ENCODE measurements at regions not wholly inside any gene's neighbourhood (a gene's known extent, or its start where the extent isn't known, plus 50 kb on each side); places are given as distances from the start of the nearest gene placed in this dataset.

DNA sequence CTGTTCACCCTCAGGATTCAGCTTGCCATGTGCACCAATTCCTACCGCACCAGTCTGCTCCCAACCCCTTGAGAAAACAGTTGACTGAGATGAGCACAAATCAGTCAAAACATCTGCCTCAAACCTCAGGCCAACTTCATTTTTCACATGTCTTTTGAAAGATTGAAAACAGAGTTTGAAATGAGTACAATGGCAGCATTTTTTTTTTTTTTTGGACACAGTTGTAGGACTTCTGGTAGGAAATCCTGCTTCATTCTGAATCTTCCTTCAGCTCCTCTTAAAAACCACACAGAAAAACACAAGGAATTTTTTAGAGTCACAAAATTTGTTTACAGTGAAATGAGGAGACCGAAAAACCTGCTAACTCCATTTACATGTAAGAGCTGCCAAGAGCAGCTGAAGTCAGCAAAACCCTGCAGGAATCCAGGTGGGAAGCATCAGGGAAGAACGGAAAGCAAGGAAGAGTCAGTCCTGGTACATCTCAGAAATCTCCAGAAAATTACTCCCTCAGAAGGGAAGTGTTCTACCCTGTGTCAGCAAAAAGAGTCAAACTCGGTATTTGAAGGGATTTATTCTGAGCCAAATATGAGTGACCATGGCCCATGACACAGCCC lies 100.3 kb upstream of the TMTC1 start:
- 62 to 71% methylated on average over 4 of the region's 4 CpGs for WGBS, 2 donors
- no peak for ATAC-seq
- intact Hi-C loops (cut with DNase I) = no loop called here
- H3K36me3 ChIP-seq = no peaks in the 10 kb centered on the region
- no peak for DNase-seq
- no peak overlapping the region for H3K4me3 ChIP-seq
- no peaks in the 10 kb centered on the region for H3K27me3 ChIP-seq
- H3K9me3 ChIP-seq = no peaks in the 10 kb centered on the region
- TF ChIP-seq CTCF (IDR thresholded peaks at IDR 0.05) = no peak
- H3K27ac ChIP-seq = no peak overlapping the region
- H3K4me1 ChIP-seq = no peaks in the 10 kb centered on the region
- no peak for FAIRE-seq

GRCh38 chr12:29883525-29883924 lies 99.8 kb upstream of the TMTC1 start:
- ATAC-seq (no peak), DNase-seq (no peak), FAIRE-seq (no peak)
- intact Hi-C loops (cut with DNase I) = no loop called here
- Histone ChIP-seq H3K9me3 (no peaks in the 10 kb centered on the region), H3K36me3 (no peaks in the 10 kb centered on the region), H3K4me3 (no peak overlapping the region), H3K4me1 (no peaks in the 10 kb centered on the region), H3K27ac (no peak overlapping the region), H3K27me3 (no peaks in the 10 kb centered on the region)
- no peak for TF ChIP-seq CTCF (IDR thresholded peaks at IDR 0.05)

GRCh38 chr12:29882846-29883245 lies 99.1 kb upstream of the TMTC1 start:
- ATAC-seq = no peak
- FAIRE-seq = no peak
- TF ChIP-seq CTCF (IDR thresholded peaks at IDR 0.05) = no peak
- no peaks in the 10 kb centered on the region for H3K9me3 ChIP-seq
- no peak overlapping the region for H3K27ac ChIP-seq
- H3K4me3 ChIP-seq = no peak overlapping the region
- no peaks in the 10 kb centered on the region for H3K4me1 ChIP-seq
- H3K27me3 ChIP-seq = no peaks in the 10 kb centered on the region
- H3K36me3 ChIP-seq = no peaks in the 10 kb centered on the region
- no peak for DNase-seq
- WGBS, 2 donors = 35 to 42% methylated on average over 2 of the region's 2 CpGs
- intact Hi-C loops (cut with DNase I) = no loop called here

DNA sequence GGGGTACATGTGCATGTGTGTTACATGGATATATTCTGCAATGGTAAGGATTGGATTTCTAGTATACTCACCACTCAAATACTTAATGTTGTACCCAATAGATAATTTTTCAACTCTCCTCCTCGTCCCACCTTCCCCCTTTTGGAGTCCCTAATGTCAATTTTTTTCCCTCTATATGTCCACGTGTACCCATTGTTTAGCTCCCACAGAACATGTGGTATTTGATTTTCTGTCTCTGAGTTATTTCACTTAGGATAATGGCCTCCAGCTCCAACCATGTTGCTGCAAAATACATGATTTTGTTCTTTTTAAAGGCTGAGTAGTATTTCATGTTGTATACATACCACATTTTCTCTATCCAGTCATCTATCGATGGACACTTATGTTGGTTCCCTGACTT lies 97.2 kb upstream of the TMTC1 start:
- H3K27ac ChIP-seq = no peak overlapping the region
- H3K4me3 ChIP-seq = no peak overlapping the region
- no peak for TF ChIP-seq CTCF (IDR thresholded peaks at IDR 0.05)
- FAIRE-seq (no peak), DNase-seq (no peak), ATAC-seq (no peak)
- WGBS, 2 donors = 41 to 54% methylated on average over 3 of the region's 3 CpGs
- H3K4me1 ChIP-seq = no peaks in the 10 kb centered on the region
- intact Hi-C loops (cut with DNase I) = no loop called here
- H3K9me3 ChIP-seq = no peaks in the 10 kb centered on the region
- no peaks in the 10 kb centered on the region for H3K36me3 ChIP-seq
- no peaks in the 10 kb centered on the region for H3K27me3 ChIP-seq

DNA sequence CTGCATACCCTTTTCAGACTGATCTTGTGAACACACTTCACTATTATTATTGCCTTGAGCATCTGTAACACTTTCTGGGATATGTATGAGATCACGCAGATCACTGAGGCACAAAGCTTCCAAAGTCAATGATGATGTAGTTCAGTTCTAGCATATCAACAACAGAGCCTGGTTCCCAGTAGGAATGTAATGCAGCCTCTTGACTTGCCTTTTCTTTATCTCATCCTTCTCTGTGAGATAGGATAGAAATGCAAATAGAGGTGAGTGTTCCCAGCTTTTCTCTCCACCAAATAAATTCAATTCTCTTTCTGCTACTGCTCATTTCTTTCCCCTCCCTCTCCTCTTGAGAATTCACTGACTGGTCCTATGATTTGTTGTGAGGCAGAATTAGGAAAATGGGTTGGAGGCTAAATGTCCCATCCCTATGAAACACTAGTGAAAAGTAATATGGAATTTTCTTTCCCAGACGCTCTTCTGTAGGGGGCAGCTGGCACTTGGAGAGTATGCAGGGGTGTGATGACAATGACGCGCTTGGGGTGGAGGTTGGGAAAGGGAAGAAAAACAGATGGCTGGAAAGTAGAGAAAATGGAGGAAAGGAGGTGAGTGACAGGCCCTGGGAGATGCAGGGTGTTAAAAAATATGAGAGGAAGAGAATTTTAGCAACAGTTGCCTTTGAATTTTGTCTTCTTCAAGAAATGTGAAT lies 96.0 kb upstream of the TMTC1 start:
- H3K36me3 ChIP-seq = no peaks in the 10 kb centered on the region
- H3K9me3 ChIP-seq = no peaks in the 10 kb centered on the region
- DNase-seq = no peak
- H3K4me3 ChIP-seq = no peak overlapping the region
- no peak overlapping the region for H3K27ac ChIP-seq
- WGBS, 2 donors = 60 to 68% methylated on average over 4 of the region's 4 CpGs
- no peak for ATAC-seq
- FAIRE-seq = no peak
- H3K4me1 ChIP-seq = no peaks in the 10 kb centered on the region
- intact Hi-C loops (cut with DNase I) = loop anchor here in 1 of 3 donors (10.0 kb wide), 1 partner anchor 185 kb away; no protein-coding TSS in a partner anchor
- TF ChIP-seq CTCF (IDR thresholded peaks at IDR 0.05) = no peak
- no peaks in the 10 kb centered on the region for H3K27me3 ChIP-seq
